Nephron (organoid): ENCODE measurements at regions not wholly inside any gene's neighbourhood (a gene's known extent, or its start where the extent isn't known, plus 50 kb on each side); places are given as distances from the start of the nearest gene placed in this dataset.

ENCODE experiments used
- H3K27ac Mint-ChIP-seq, 3 experiments: 2 replicates each; pipeline ENCODE4 v1.8.0; 2020; ENCODE audit warnings: mixed read lengths in 3 of 3, mild to moderate bottlenecking in 2 of 3, moderate library complexity in 1 of 3
- H3K27me3 Mint-ChIP-seq: 2 replicates; pipeline ENCODE4 v1.8.0; 2021; ENCODE audit warnings: low read depth, mild to moderate bottlenecking, moderate library complexity, mixed read lengths
- H3K36me3 Mint-ChIP-seq: 2 replicates; pipeline ENCODE4 v1.8.0; 2020; ENCODE audit warnings: low read depth, mixed read lengths
- H3K4me1 Mint-ChIP-seq: 2 replicates; pipeline ENCODE4 v1.8.0; 2020; ENCODE audit warnings: mixed read lengths
- H3K4me3 Mint-ChIP-seq, 3 experiments: 2 replicates each; pipeline ENCODE4 v1.8.0; 2020; ENCODE audit warnings: mild to moderate bottlenecking in 3 of 3, mixed read lengths in 3 of 3, moderate library complexity in 2 of 3
- H3K9me3 Mint-ChIP-seq: 2 replicates; pipeline ENCODE4 v1.8.0; 2020; ENCODE audit warnings: mixed read lengths
- TF ChIP-seq, protein P1 (sequence below), 3 experiments: fragments of 200-600 bp; sonication (generic); IDR thresholded peaks; one replicate each; pipeline ENCODE4 v1.5.0; 2021; ENCODE audit warnings: antibody characterized with exemption in 3 of 3; ENCODE audit not compliant: unreplicated experiment in 3 of 3

DNA sequence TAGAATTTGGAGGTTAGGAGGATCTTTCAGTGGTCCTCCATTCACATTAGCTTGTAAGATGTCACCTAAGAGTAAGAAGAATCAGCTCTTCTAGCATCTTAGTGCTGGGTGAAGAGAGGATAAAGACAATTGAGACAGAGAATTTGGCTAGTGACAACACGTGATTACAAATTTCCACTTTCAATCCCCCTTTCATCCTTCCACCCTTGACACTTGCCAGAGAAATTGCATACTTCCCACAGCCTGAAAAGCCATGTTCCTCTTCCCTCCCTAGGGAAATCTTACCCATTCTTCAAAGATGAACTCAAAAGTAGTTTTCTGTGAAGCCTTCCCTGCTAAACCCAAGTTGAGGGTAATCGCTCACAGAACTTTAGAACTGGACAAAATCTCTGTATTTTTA, 282.6 kb upstream of the PTGER4 start:
- no peak overlapping the region for H3K27ac Mint-ChIP-seq
- no peaks in the 10 kb centered on the region for H3K9me3 Mint-ChIP-seq
- no peak overlapping the region for H3K4me3 Mint-ChIP-seq
- H3K4me1 Mint-ChIP-seq, result peaks cover 15% of the 10 kb centered on the region
- H3K27me3 Mint-ChIP-seq, result no peaks in the 10 kb centered on the region
- H3K36me3 Mint-ChIP-seq, result no peaks in the 10 kb centered on the region
- TF ChIP-seq, protein P1, sequence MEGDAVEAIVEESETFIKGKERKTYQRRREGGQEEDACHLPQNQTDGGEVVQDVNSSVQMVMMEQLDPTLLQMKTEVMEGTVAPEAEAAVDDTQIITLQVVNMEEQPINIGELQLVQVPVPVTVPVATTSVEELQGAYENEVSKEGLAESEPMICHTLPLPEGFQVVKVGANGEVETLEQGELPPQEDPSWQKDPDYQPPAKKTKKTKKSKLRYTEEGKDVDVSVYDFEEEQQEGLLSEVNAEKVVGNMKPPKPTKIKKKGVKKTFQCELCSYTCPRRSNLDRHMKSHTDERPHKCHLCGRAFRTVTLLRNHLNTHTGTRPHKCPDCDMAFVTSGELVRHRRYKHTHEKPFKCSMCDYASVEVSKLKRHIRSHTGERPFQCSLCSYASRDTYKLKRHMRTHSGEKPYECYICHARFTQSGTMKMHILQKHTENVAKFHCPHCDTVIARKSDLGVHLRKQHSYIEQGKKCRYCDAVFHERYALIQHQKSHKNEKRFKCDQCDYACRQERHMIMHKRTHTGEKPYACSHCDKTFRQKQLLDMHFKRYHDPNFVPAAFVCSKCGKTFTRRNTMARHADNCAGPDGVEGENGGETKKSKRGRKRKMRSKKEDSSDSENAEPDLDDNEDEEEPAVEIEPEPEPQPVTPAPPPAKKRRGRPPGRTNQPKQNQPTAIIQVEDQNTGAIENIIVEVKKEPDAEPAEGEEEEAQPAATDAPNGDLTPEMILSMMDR (IDR thresholded peaks at IDR 0.05; ENCODE audit: unreplicated experiment in 3 of 3), result no peak

DNA sequence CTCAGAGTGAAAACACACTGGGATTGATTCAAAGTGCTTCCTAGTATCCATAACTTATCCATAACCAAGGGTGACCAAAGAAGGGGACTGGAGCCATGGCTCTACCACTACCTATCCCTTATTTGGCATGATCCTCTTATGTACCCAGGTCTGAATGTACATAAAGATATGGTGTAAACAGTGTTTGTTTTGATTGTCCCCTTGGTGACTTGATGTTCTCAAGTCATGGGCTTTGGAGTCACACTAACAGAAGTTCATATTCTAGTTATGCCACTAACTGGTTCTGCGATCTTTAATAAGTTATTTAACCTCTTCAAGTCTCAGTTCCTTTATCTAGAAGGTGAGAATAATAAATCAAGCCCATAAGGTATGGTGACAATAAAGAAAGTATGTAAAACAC, 283.4 kb upstream of the PTGER4 start:
- H3K27ac Mint-ChIP-seq, result no peak overlapping the region
- H3K4me1 Mint-ChIP-seq, result peaks cover 13% of the 10 kb centered on the region
- H3K9me3 Mint-ChIP-seq, result no peaks in the 10 kb centered on the region

DNA sequence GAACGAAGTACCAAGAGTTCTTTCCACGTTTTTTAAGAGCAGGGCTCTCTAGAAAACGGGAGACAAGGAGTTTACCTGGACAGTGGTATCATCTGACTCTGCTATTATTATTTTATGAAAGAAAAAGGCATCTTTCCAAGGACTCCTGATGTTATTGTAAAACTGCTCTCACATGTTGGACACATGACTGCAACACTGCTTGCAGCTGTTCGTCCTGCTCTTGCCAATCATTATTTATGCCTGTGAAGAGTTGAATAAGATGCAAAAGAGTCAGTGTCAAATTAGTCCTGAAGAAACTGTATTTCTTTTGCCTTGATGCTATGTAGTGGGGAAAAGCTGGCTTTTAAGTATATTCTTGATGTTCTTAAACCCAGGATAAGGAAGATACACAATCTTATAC, 284.5 kb upstream of the PTGER4 start:
- no peaks in the 10 kb centered on the region for H3K9me3 Mint-ChIP-seq
- H3K4me1 Mint-ChIP-seq, result peaks cover 10% of the 10 kb centered on the region
- peak overlapping the region in 1 of 3 experiments; percentile 12 for H3K27ac Mint-ChIP-seq
- H3K4me3 Mint-ChIP-seq, result no peak overlapping the region
- TF ChIP-seq, protein P1 (IDR thresholded peaks at IDR 0.05; ENCODE audit: unreplicated experiment in 3 of 3), result no peak
- no peaks in the 10 kb centered on the region for H3K27me3 Mint-ChIP-seq
- no peaks in the 10 kb centered on the region for H3K36me3 Mint-ChIP-seq

More for the DNA sequence above, 283.4 kb upstream of the PTGER4 start:
- Mint-ChIP-seq H3K27me3 (no peaks in the 10 kb centered on the region), H3K36me3 (no peaks in the 10 kb centered on the region), H3K4me3 (no peak overlapping the region)
- TF ChIP-seq, protein P1 (IDR thresholded peaks at IDR 0.05; ENCODE audit: unreplicated experiment in 3 of 3), result no peak

DNA sequence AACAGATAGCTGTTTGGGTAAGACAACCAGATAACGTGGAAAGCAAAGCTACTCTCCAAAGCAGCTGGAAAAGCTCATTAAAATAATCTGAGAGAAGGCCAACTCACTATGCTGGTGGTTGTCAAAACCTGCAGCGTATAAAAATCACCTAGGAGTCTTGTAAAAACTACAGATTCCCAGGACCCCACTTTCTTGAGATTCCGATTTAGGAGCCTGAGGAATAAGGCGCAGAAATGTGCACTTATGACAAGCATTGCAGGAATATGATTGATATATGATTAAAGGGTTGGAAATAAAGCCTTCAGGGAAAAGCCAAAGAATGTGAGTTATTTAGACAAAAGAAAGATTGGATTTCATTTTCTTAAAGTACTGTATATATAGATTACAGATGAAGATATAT, 285.0 kb upstream of the PTGER4 start:
- no peaks in the 10 kb centered on the region for H3K27me3 Mint-ChIP-seq
- peaks cover 10% of the 10 kb centered on the region for H3K4me1 Mint-ChIP-seq
- no peak overlapping the region for H3K4me3 Mint-ChIP-seq
- TF ChIP-seq, protein P1 (IDR thresholded peaks at IDR 0.05; ENCODE audit: unreplicated experiment in 3 of 3), result no peak
- no peaks in the 10 kb centered on the region for H3K9me3 Mint-ChIP-seq
- no peak overlapping the region for H3K27ac Mint-ChIP-seq
- no peaks in the 10 kb centered on the region for H3K36me3 Mint-ChIP-seq

DNA sequence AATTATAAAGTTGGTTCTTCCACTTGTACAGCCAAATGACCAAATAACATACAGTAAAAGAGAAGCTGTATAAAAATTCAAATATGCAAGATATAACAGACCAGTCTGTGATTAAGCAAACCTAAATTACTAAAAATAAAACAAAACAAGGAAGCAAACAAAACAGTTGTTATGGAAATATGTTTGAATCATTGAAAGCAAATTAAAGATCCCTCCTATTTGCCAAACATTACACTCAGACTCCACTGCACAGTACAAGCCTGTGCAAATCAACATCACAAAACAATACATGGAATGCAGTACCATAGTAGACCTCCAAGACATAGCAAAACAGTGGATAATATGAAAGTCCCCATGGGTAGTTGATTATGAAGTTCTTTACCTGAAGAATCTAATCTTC, 288.1 kb upstream of the PTGER4 start:
- no peak overlapping the region for H3K4me3 Mint-ChIP-seq
- H3K27ac Mint-ChIP-seq, result no peak overlapping the region
- H3K4me1 Mint-ChIP-seq, result peaks cover 10% of the 10 kb centered on the region
- no peaks in the 10 kb centered on the region for H3K9me3 Mint-ChIP-seq
- TF ChIP-seq, protein P1 (IDR thresholded peaks at IDR 0.05; ENCODE audit: unreplicated experiment in 3 of 3), result no peak
- no peaks in the 10 kb centered on the region for H3K36me3 Mint-ChIP-seq
- H3K27me3 Mint-ChIP-seq, result no peaks in the 10 kb centered on the region

DNA sequence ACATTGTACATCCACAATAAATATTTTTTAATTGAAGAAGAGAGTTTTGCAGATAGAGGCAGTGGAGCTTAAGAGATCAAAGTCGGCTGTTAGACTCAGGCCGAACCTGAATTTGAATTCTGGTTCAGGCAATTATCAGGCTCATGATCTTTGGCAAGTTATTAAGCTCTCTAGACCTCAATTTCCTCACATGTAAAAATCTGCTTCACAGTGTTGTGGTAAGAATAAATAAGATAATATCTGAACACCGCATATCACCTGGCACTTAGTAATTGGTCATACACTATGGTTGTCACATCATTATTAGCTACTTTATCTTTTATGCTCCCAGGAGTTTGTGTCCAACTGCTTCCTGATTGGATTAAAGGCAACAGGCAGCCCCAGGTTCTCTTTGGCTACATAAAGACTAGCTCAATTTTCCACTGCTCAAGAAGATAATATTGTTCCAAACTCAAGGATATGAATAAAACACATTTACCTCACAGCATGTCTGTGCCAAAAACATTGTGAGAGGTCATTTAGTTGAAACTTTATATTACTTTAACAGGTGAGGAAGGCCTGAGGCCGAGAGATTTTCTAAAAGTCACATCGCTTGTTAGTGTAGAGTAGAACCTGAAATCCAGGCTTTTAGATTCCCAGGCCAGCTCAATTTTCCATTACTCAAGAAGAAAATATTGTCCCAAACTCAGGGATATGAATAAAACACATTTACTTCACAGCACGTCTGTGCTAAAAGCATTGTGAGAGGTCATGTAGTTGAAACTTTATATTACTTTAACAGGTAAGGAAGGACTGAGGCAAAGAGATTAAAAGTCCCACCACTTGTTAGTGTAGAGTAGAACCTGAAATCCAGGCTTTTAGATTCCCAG, 289.2 kb upstream of the PTGER4 start:
- Mint-ChIP-seq H3K4me3 (no peak overlapping the region), H3K27me3 (no peaks in the 10 kb centered on the region), H3K27ac (no peak overlapping the region), H3K4me1 (peaks cover 9% of the 10 kb centered on the region), H3K9me3 (no peaks in the 10 kb centered on the region), H3K36me3 (no peaks in the 10 kb centered on the region)
- TF ChIP-seq, protein P1 (IDR thresholded peaks at IDR 0.05; ENCODE audit: unreplicated experiment in 3 of 3), result no peak
